DMS 273 (cell line): ENCODE measurements at regions not wholly inside any gene's neighbourhood (a gene's known extent, or its start where the extent isn't known, plus 50 kb on each side); places are given as distances from the start of the nearest gene placed in this dataset.

Source experiments
- DNase-seq: peaks from one replicate; lab custom pipeline; 2025; ENCODE audit not compliant: unreplicated experiment; lab: John Stamatoyannopoulos, UW

DNA sequence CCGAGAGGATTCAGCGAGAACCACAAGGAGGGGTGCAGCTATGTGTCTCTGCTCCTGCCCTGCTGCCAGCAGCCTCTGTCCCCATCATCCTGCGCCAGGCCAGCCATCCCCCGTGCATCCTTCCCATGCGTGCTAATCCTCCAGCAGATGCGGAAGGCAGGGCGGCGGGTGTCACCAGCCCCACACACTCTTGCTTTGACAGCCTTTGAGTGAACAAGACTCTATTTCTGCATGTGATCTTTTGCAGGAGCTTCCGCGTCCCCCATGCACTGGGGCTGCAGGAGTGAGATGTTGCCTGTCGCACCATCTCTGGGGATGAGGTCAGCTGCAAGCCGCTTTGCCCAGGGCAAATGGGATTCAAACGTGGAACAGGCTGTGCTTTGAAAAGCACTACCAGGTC, 58.0 kb upstream of the OLFM1 start:
- no peak for DNase-seq

DNA sequence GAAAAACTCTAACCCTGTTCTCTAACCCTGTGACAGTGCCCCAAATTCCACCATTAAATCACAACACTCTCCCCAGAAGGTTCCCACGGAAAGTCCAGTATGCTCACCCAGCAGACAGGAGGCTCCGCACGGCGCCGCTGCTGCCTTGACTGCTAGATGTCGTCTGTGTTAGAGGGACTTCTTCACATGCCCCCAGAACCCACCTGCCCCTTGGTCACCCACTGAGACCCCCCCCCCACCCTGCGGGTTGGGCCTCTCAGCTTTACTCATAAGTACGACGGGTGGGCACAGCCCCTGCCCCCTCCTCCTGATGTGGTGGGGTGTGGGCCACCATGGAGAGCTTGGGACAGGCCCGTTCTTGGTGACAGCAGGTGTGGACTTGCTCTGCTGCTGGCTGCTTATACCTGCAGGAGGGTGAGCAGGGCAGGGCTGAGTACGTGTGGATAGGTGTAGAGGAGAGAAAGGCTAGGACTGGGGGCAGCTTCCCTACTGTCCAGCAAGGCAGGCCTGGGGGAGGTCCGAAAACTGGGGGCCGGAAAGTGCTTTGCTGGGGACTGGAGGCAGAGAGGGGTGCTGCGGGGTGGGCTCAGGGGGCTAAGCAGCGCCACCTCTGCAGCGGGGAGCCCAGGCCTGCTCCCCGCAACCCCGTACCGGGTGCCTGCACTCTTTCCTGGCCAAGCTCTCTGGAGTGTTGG, 57.5 kb upstream of the OLFM1 start:
- DNase-seq, result no peak

DNA sequence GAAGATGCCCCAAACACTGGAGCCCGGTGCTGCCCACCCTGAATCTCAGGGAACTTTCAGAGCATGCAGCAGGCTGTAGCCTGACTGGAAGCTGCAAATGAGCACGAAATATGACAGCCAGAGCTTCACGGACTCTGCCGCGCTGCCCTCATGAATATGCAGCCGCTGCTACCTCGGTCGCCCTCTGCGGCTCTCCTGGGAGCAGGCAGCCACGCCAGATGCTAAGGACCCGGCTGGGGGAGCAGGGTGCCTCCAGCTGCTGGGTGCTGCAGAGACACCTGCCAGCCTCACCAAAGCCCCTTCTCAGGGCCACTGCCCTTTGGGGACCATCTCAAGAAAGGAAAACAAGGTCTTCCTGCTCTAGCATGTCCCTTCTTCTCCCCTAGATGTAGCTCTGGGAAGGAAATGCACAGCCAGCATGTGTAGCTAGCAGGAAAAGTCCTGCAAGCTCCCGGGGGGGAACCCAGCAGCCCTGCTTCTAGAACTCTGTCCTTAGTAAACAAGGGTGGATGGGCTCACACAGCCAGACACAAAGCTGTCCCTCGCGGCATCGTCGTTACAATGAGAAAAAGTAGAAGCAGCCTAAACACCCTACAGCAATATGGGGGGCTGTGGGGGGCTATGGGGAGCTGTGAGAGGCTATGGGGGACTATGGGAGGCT, 56.8 kb upstream of the OLFM1 start:
- peak; percentile 63 for DNase-seq

DNA sequence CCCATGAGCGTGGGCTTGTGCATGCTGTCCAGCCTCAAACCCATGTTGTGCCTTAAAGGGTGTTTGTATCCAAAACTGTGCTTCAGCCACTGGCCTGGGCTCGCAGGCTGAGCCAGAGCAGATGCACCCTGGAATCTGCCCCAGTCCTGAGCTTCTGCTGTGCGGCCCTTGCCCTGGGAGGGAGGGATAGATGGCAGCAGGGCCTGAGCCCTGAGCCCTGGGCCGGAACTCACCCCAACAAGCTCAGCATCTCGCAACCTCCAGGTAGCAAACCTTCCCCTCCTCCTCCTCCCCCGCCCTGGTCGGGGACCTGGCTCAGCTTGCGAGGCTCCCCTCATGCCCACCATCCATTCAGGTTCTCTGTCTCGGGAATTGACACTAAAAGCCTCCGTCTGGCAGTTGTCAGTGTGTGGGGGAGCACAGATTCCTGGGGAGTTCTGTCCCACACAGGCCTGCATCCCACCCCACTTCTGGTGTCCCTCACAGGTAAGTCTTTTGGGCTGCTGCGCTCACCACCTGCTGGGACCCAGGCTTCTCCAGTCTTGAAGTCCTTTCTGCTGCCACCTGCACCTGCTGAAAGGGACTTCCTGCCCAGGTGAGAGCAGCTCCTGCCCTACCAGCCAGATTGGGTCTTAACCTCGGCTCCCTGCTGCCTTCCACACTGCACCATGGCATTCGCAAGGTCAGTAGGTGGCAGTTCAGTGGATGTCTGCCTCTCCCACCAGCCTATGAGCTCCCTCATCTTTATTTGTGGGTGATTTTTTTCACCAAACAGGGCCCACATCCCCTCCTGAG, 55.2 kb upstream of the OLFM1 start:
- no peak for DNase-seq

DNA sequence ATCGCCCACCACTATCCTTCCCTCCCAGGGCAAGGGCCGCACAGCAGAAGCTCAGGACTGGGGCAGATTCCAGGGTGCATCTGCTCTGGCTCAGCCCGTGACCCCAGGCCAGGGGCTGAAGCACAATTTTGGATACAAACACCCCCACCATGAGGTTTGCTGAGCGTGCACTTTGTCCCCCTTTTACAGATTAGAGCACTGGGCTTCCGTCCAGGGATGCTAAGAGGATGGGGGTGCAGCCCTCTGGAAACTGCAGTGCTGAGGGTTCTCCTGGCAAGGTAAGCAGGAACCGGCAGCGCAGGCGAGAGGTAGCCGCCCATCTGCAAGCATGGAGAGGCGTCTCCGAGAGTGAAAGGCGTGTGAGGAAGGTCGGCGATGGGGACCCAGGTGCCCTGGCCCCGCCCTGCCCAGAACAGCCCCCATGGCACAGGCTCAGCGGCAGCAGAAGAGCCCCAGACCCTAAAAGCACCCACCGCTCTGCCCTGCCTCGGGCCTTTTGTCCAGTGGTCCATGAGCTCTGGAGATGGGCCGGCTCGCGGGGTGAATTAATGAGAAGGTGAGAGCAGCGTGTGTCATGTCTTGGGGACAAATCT, 54.5 kb upstream of the OLFM1 start:
- no peak for DNase-seq

DNA sequence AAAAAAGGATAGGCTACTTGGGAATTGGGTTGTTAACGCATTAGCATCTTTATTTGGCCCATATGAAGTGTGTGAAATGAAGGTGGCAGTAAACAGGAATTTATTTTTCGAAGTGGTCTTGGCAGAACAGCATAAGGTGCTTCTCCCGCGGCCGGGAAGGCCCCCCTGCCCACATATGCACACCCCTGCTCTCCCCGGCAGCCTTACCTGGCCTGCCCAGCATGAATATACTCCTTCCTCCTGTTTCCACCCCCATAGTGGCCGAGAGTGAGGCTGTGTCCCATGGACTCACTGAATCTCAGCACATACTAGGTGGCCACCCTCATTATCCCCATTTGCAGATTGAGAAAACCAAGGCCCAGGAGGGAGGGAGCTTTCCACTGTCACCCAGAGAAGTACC, 54.0 kb upstream of the OLFM1 start:
- no peak for DNase-seq

DNA sequence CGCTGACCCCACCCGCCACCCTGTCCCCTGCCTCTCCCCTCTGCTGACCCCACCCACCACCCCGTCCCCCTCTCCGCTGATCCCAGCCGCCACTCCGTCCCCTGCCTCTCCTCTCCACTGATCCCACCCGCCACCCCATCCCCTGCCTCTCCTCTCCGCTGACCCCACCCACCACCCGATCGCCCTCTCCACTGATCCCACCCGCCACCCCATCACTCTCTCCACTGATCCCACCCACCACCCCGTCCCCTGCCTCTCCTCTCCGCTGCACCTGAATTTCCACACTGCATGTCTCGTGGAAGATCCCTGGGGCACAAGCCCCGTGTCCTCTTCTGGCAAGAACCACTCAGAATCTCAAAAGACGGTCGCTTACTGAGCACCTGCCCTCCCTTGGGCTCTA, 53.4 kb upstream of the OLFM1 start:
- no peak for DNase-seq

DNA sequence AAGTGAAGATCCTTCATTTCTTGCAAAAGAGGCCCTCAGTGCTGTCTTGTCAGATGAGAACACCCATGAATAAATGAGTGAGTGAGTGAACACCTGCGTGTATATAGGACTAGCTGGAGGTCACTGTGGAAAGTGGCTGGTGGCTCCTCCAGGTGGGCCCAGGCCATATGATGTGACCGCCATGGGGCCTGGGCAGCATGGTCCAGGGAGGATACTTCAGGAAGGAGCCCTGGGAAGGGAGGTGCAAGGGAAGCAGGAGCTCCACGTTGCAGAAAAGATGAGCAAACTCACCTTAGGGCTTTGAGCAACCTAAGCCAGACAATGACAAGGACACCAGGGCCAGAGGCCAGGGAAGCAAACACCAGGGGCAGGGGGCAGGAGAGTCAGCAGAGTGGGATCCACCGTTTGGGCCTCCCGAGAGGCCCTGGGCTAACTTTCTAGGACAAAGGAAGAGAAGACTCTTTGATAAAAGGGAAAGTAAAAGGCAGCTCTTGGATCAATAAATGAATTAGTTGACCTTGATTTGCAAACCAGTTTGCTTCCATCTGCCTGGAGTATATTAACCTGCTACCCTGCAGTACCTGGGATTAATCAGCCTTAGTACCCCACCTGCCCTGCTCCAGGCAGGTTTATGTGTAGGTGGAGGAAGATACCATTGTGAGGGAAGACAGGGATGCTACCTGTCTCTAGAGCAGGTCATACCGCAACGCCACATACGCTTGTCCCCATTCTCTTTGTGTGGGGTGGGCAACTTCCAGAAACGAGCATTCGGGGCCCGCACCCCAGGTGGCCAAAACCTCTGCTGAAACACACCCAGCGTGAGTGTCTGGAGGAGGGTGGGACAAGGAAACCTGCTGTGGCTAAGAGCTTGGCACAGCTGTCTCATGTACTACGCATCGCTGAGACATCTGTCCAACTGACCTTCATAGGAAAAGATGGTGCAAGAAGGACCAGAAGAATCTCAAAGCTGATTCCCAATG, 51.4 kb upstream of the OLFM1 start:
- no peak for DNase-seq

DNA sequence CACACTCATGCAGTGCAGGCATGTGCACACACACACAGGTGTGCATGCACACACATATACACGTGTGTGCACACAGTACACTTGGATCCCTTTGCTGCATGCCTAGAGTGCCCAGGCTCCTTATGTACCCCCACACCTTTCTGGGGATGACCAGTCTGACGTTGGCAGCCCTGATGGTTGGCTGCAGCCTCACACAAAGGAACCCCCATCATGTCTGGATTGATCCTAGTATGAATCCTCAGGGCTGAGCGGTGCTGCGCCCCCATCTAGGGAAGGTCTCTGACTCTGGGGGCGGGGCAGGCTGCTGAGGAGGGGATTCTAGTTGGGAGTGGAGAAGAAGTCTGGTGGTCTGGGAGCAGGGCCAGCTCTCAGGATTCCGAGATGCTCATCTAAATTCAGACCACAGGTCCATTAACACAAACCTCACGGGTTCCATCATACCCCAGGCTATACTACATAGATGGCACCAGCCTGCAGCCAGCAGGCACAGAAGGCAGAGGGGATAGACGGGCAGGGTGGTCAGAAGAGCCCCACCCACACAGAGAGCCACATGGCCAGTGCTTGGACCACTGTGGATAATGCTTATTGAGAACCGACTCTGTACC, 50.5 kb upstream of the OLFM1 start:
- DNase-seq, result no peak

DNA sequence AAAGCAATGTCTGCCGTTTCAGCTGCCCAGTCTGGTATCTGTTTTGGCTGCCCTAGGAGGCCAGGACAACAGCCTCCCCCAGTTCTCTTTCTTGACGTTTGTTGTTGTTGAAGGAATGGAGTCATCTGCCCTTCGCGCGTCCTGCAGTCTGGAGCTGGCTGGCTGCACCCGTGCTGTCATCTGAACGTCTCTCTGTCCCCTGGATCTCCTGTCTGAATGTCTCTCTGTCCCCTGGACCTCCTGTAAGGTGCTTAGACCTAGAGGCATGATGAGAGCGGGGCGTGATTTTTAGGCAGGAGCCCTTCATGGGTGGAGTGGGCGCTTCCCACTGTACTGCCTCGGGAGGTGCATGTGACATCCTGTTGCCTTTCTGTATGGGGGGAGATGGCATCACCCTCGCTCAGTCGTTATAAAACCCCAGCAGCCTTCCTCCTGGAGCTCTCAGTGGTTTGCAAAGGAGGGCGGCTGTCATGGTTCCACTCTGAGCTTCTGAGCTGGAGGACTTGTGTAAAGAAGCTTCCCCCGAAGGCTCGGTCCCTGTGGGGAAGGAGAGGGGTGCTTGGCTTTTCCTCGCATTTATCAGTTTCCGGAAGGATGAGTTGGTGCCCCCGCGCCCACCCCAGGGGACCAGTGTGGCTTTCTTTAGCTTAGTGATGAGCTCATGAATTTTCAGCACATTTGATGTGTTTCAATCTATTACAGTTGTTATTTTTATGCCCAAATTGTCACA, 49.8 kb upstream of the OLFM1 start:
- DNase-seq, result no peak
